ENCODE measurements at regions not wholly inside any gene's neighbourhood (a gene's known extent, or its start where the extent isn't known, plus 50 kb on each side); places are given as distances from the start of the nearest gene placed in this dataset.

DNA sequence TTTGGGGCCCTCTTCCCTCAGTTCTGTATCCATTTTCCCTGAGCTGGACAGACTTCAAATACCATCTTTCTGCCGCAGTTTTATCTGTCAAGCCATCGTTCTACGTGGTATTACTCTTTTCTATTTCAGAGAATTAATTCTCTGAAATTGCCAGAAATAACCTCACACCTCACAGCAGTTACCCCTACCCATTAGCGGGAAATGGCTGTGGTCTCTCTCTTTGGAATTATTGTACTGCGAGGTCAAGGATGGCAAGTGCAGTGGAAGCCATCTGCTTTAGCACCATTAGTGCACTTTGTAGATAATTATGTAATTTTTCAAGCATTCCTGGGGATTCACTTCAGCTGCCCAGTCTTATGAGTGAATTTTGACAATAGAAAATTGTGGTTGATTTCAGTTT, 147.8 kb upstream of the CDH4 start:
- intact Hi-C loops (cut with DNase I): no loop called here
- H3K4me3 ChIP-seq (ENCODE audit: low read length in 3 of 3): no peak overlapping the region
- no peaks in the 10 kb centered on the region for H3K36me3 ChIP-seq (ENCODE audit: control insufficient read depth in 2 of 3, insufficient read depth in 3 of 3, low read length in 3 of 3)
- FAIRE-seq (no peak), DNase-seq (no peak)
- no peaks in the 10 kb centered on the region for H3K9me3 ChIP-seq (ENCODE audit: control insufficient read depth in 2 of 3, insufficient read depth in 1 of 3, low read length in 3 of 3)
- H3K9ac ChIP-seq (ENCODE audit: low read length in 3 of 3): no peak overlapping the region
- no peaks in the 10 kb centered on the region for H3K27me3 ChIP-seq (ENCODE audit: control insufficient read depth, insufficient read depth, low read length)
- H3K4me1 ChIP-seq (ENCODE audit: control insufficient read depth in 2 of 3, insufficient read depth in 2 of 3, low read depth in 1 of 3, low read length in 3 of 3): no peaks in the 10 kb centered on the region
- TF ChIP-seq, protein P1, sequence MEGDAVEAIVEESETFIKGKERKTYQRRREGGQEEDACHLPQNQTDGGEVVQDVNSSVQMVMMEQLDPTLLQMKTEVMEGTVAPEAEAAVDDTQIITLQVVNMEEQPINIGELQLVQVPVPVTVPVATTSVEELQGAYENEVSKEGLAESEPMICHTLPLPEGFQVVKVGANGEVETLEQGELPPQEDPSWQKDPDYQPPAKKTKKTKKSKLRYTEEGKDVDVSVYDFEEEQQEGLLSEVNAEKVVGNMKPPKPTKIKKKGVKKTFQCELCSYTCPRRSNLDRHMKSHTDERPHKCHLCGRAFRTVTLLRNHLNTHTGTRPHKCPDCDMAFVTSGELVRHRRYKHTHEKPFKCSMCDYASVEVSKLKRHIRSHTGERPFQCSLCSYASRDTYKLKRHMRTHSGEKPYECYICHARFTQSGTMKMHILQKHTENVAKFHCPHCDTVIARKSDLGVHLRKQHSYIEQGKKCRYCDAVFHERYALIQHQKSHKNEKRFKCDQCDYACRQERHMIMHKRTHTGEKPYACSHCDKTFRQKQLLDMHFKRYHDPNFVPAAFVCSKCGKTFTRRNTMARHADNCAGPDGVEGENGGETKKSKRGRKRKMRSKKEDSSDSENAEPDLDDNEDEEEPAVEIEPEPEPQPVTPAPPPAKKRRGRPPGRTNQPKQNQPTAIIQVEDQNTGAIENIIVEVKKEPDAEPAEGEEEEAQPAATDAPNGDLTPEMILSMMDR (IDR thresholded peaks at IDR 0.05; ENCODE audit: borderline replicate concordance, extremely low read depth, insufficient read depth): no peak
- no peak overlapping the region for H3K27ac ChIP-seq (ENCODE audit: low read depth in 2 of 2, low read length in 2 of 2)

DNA sequence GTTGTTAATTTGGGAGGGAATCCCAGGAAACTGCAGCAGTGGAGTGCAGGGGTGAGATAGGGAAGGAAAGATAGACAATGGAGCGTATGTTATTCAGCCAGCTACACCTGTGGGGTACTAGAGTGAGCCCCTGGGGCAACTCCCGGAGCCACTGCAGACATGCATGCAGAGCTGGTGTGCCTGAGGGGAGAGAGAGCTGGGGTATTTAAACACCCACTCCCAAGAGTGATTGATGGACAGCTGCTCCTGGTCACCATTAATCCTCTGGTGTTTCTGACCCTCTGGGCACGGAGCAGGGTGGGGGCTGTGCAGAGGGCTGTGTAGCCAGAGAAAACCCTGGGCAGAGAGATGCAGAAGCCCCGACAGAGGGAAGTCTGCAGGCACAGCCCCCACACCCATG, 146.7 kb upstream of the CDH4 start:
- Histone ChIP-seq H3K9ac (ENCODE audit: low read length in 3 of 3) (no peak overlapping the region), H3K4me1 (ENCODE audit: control insufficient read depth in 2 of 3, insufficient read depth in 2 of 3, low read depth in 1 of 3, low read length in 3 of 3) (no peaks in the 10 kb centered on the region), H3K4me3 (ENCODE audit: low read length in 3 of 3) (no peak overlapping the region), H3K36me3 (ENCODE audit: control insufficient read depth in 2 of 3, insufficient read depth in 3 of 3, low read length in 3 of 3) (no peaks in the 10 kb centered on the region), H3K27me3 (ENCODE audit: control insufficient read depth, insufficient read depth, low read length) (no peaks in the 10 kb centered on the region), H3K9me3 (ENCODE audit: control insufficient read depth in 2 of 3, insufficient read depth in 1 of 3, low read length in 3 of 3) (no peaks in the 10 kb centered on the region), H3K27ac (ENCODE audit: low read depth in 2 of 2, low read length in 2 of 2) (no peak overlapping the region)
- DNase-seq: no peak
- intact Hi-C loops (cut with DNase I): no loop called here
- FAIRE-seq: no peak
- TF ChIP-seq, protein P1 (IDR thresholded peaks at IDR 0.05; ENCODE audit: borderline replicate concordance, extremely low read depth, insufficient read depth): no peak

DNA sequence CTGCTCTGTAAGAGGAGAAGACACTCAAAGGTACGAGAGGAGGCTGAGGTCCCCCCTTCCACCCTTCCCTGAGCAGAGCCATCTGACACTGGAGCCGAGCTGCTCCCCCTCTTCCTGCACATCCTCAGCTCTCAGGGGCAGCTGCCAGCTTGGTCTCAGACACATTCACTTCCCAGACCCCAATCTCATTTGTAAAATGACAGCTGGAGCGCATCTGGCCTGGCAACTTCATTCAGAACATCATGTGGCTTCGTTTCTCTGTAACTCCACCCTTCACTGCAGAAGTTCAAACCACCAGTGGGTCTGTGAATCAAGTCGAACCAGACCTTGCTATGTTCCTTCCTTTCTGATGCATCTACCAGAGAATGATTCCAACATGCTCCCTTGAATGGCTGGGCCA, 145.6 kb upstream of the CDH4 start:
- TF ChIP-seq, protein P1 (IDR thresholded peaks at IDR 0.05; ENCODE audit: borderline replicate concordance, extremely low read depth, insufficient read depth): no peak
- H3K27ac ChIP-seq (ENCODE audit: low read depth in 2 of 2, low read length in 2 of 2): no peak overlapping the region
- H3K9me3 ChIP-seq (ENCODE audit: control insufficient read depth in 2 of 3, insufficient read depth in 1 of 3, low read length in 3 of 3): no peaks in the 10 kb centered on the region
- no peak overlapping the region for H3K9ac ChIP-seq (ENCODE audit: low read length in 3 of 3)
- H3K36me3 ChIP-seq (ENCODE audit: control insufficient read depth in 2 of 3, insufficient read depth in 3 of 3, low read length in 3 of 3): no peaks in the 10 kb centered on the region
- no peaks in the 10 kb centered on the region for H3K27me3 ChIP-seq (ENCODE audit: control insufficient read depth, insufficient read depth, low read length)
- FAIRE-seq (no peak), DNase-seq (peak in 3 of 5 donors; percentile 14 to 33 (median 26))
- intact Hi-C loops (cut with DNase I): no loop called here
- H3K4me1 ChIP-seq (ENCODE audit: control insufficient read depth in 2 of 3, insufficient read depth in 2 of 3, low read depth in 1 of 3, low read length in 3 of 3): no peaks in the 10 kb centered on the region
- H3K4me3 ChIP-seq (ENCODE audit: low read length in 3 of 3): no peak overlapping the region

DNA sequence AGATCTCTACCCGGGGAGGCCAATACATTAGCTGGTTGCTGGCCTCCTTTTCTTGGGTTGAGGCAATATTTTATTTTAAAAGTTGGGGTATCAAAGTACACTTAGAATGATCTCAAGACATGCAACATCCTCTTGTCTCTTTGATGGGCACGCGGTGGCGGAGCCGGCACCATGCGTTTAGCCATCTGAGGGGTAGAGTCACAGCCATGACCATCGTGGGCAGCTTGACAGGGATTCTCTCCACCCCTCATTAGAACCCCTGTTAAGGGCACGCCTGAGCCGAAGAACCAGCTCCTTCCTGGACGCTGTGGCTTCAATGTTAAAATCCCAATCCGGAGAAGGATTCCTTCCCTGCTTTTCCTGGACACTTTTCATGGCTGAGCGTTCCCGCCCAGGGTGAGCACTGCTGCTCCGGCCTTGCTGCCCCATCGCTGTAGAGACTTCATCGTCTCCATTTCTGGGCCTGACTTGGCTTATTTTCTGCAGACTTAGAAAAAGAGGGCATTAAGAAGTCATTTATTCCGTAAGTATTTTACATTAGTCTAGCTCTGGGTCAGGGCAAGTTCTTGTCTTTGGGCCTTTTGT, 142.7 kb upstream of the CDH4 start:
- no peak overlapping the region for H3K9ac ChIP-seq (ENCODE audit: low read length in 3 of 3)
- DNase-seq: no peak
- intact Hi-C loops (cut with DNase I): no loop called here
- FAIRE-seq: no peak
- TF ChIP-seq, protein P1 (IDR thresholded peaks at IDR 0.05; ENCODE audit: borderline replicate concordance, extremely low read depth, insufficient read depth): no peak
- no peaks in the 10 kb centered on the region for H3K36me3 ChIP-seq (ENCODE audit: control insufficient read depth in 2 of 3, insufficient read depth in 3 of 3, low read length in 3 of 3)
- H3K9me3 ChIP-seq (ENCODE audit: control insufficient read depth in 2 of 3, insufficient read depth in 1 of 3, low read length in 3 of 3): no peaks in the 10 kb centered on the region
- no peaks in the 10 kb centered on the region for H3K27me3 ChIP-seq (ENCODE audit: control insufficient read depth, insufficient read depth, low read length)
- H3K27ac ChIP-seq (ENCODE audit: low read depth in 2 of 2, low read length in 2 of 2): no peak overlapping the region
- no peaks in the 10 kb centered on the region for H3K4me1 ChIP-seq (ENCODE audit: control insufficient read depth in 2 of 3, insufficient read depth in 2 of 3, low read depth in 1 of 3, low read length in 3 of 3)
- no peak overlapping the region for H3K4me3 ChIP-seq (ENCODE audit: low read length in 3 of 3)

All from kidney (tissue), 13 donors.